ENCODE measurements at regions not wholly inside any gene's neighbourhood (a gene's known extent, or its start where the extent isn't known, plus 50 kb on each side); places are given as distances from the start of the nearest gene placed in this dataset.

DNA sequence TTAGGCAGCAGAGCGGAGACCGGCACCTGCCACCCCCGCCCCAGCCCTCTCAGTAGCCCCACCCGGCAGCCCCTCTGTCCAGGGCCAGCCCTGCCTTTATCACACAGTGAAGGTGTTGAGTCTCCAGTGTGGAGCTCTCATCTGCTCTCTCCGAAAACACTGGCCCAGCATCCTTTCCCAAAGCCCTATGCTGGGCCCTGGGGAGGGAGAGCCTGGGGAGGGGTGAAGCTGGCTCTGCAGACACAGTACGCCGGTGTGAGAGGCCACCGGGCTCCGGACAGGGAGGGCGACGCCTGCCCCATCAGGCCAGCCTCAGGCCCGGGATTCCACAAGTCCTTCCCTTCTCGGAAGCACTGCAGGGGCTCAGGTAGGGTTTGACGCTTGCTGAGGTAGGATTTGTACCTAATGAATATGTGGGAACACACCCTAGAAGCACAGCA lies 186.9 kb downstream of the ERMARD start:
- H4K5ac ChIP-seq (ENCODE audit: insufficient read length, low read depth, low read length) = no peak overlapping the region
- H2BK20ac ChIP-seq (ENCODE audit: low read length) = no peak overlapping the region
- no peaks in the 10 kb centered on the region for H3K79me1 ChIP-seq (ENCODE audit: low read depth, low read length)
- H4K91ac ChIP-seq (replicated peaks; ENCODE audit: insufficient read length, low read length) = no peak overlapping the region
- H3K4me1 ChIP-seq (replicated peaks in 1 of 4; ENCODE audit: control insufficient read depth in 3 of 4, insufficient read depth in 4 of 4, low read length in 3 of 4) = peaks cover 0 to 12% (median 7%) of the 10 kb centered on the region in 4 experiments; a peak in 5 of 7 replicates
- no peak overlapping the region for H2BK12ac ChIP-seq (ENCODE audit: low read depth, low read length)
- no peak overlapping the region for H3K18ac ChIP-seq (ENCODE audit: extremely low read depth, low read length)
- DNase-seq (ENCODE audit: low read depth in 1 of 2, low spot score in 2 of 2) (no peak), FAIRE-seq (no peak)
- peaks cover 0 to 2% of the 10 kb centered on the region in 2 experiments for H4K20me1 ChIP-seq (replicated peaks in 1 of 2; ENCODE audit: control insufficient read depth in 1 of 2, insufficient read depth in 2 of 2, low read length in 2 of 2)
- ChIA-PET POLR2A (ENCODE audit: partially characterized antibody) (no interaction called here), CTCF (ENCODE audit: partially characterized antibody) (interaction anchor here (0.8 kb wide), 1 partner anchor 106 kb away, joined by 3 read pairs; no protein-coding TSS in a partner anchor)
- H3K14ac ChIP-seq (ENCODE audit: insufficient read length) = no peak overlapping the region
- 79% methylated on average over 13 of the region's 14 CpGs; no CpG with 5 or more reads in 1 of the 2 experiments for WGBS, 2 experiments (ENCODE audit: extremely low coverage in 1 of 2, insufficient coverage in 1 of 2, insufficient read length in 1 of 2, insufficient replicate concordance in 2 of 2, low coverage in 1 of 2, low lambda C conversion rate in 2 of 2, missing lambda C conversion rate in 1 of 2)
- no peak overlapping the region for H4K8ac ChIP-seq (ENCODE audit: extremely low read depth, insufficient read depth, low read length)
- no peak overlapping the region for H3K4ac ChIP-seq (replicated peaks; ENCODE audit: insufficient read length, low read depth, low read length)
- H3K9ac ChIP-seq (replicated peaks in 1 of 4; ENCODE audit: extremely low read depth in 1 of 4, low read depth in 3 of 4, low read length in 3 of 4) = no peak overlapping the region
- H3K56ac ChIP-seq (replicated peaks; ENCODE audit: insufficient read length, low read depth, low read length) = no peak overlapping the region
- H3K79me2 ChIP-seq (ENCODE audit: control insufficient read depth in 1 of 2, insufficient read depth in 2 of 2, low read length in 2 of 2) = no peaks in the 10 kb centered on the region
- H3K4me2 ChIP-seq (ENCODE audit: insufficient read depth in 1 of 2, low read depth in 2 of 2, low read length in 2 of 2) = no peak overlapping the region; a peak in 1 of 4 replicates
- peaks cover 0 to 40% (median 12%) of the 10 kb centered on the region in 4 experiments; a peak in 6 of 7 replicates for H3K27me3 ChIP-seq (replicated peaks in 1 of 4; ENCODE audit: control insufficient read depth in 3 of 4, extremely low read depth in 1 of 4, insufficient read depth in 3 of 4, low read length in 3 of 4)
- no peak overlapping the region for H2AFZ ChIP-seq (ENCODE audit: low read length)
- no peaks in the 10 kb centered on the region for H3K23me2 ChIP-seq (ENCODE audit: low read depth, low read length)
- no peak overlapping the region for H3K27ac ChIP-seq (ENCODE audit: low read depth, low read length)
- no peaks in the 10 kb centered on the region for H3K9me3 ChIP-seq (ENCODE audit: insufficient read depth in 2 of 2, low read depth in 1 of 2, low read length in 1 of 2)
- no peak overlapping the region for H2AK5ac ChIP-seq (ENCODE audit: low read depth, low read length)
- H3K4me3 ChIP-seq (ENCODE audit: extremely low read depth in 1 of 4, insufficient read depth in 2 of 4, low read depth in 3 of 4, low read length in 4 of 4) = no peak overlapping the region
- H2BK15ac ChIP-seq (ENCODE audit: low read length) = no peak overlapping the region
- no peak overlapping the region for H2BK5ac ChIP-seq (ENCODE audit: low read depth, low read length)
- no peak overlapping the region for H2BK120ac ChIP-seq (replicated peaks; ENCODE audit: low read depth, low read length)
- H3K36me3 ChIP-seq (ENCODE audit: control insufficient read depth in 2 of 4, insufficient read depth in 4 of 4, low read length in 3 of 4) = no peaks in the 10 kb centered on the region
- H3K23ac ChIP-seq (ENCODE audit: insufficient read length) = no peak overlapping the region
- TF ChIP-seq CREB1 (IDR thresholded peaks at IDR 0.05) (no peak), EGR1 (IDR thresholded peaks at IDR 0.05; ENCODE audit: borderline replicate concordance, low read depth, low read length) (no peak), HDAC6 (IDR thresholded peaks at IDR 0.05; ENCODE audit: low read depth, low read length) (no peak), YY1 (IDR thresholded peaks at IDR 0.05; ENCODE audit: low read depth, low read length) (no peak), POLR2AphosphoS5 (IDR thresholded peaks at IDR 0.05; ENCODE audit: low read depth, low read length) (no peak), CHD1 (IDR thresholded peaks at IDR 0.05; ENCODE audit: low read depth, low read length) (no peak), TEAD4 (IDR thresholded peaks at IDR 0.05; ENCODE audit: low read depth, low read length) (no peak), CTBP2 (IDR thresholded peaks at IDR 0.05; ENCODE audit: borderline replicate concordance, insufficient read depth, insufficient read length, low read length) (no peak), TBP (IDR thresholded peaks at IDR 0.05; ENCODE audit: low read depth, low read length) (no peak), MAFK (IDR thresholded peaks at IDR 0.05; ENCODE audit: low read depth, low read length) (no peak), POU5F1 (IDR thresholded peaks at IDR 0.05; ENCODE audit: low read depth, low read length) (no peak)
- TF ChIP-seq, protein P1, sequence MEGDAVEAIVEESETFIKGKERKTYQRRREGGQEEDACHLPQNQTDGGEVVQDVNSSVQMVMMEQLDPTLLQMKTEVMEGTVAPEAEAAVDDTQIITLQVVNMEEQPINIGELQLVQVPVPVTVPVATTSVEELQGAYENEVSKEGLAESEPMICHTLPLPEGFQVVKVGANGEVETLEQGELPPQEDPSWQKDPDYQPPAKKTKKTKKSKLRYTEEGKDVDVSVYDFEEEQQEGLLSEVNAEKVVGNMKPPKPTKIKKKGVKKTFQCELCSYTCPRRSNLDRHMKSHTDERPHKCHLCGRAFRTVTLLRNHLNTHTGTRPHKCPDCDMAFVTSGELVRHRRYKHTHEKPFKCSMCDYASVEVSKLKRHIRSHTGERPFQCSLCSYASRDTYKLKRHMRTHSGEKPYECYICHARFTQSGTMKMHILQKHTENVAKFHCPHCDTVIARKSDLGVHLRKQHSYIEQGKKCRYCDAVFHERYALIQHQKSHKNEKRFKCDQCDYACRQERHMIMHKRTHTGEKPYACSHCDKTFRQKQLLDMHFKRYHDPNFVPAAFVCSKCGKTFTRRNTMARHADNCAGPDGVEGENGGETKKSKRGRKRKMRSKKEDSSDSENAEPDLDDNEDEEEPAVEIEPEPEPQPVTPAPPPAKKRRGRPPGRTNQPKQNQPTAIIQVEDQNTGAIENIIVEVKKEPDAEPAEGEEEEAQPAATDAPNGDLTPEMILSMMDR (IDR thresholded peaks at IDR 0.05; ENCODE audit: control extremely low read depth in 1 of 3, insufficient read depth in 1 of 3, low read depth in 1 of 3, low read length in 3 of 3) = no peak

Data from H1 (cell line).